ENCODE measurements at regions not wholly inside any gene's neighbourhood (a gene's known extent, or its start where the extent isn't known, plus 50 kb on each side); places are given as distances from the start of the nearest gene placed in this dataset.
"Not testable (repeated sequence)": the region's sequence is repeated elsewhere in the genome, so short reads cannot be mapped to it uniquely, and the experiment has no call there.

- no peak overlapping the region for H3K4me3 ChIP-seq (ENCODE audit: low read depth, low read length)
- no peak for DNase-seq (ENCODE audit: low read depth)
- TF ChIP-seq CTCF (IDR thresholded peaks at IDR 0.05; ENCODE audit: insufficient read depth, low read depth, low read length, missing control alignments), result no peak
Measured at GRCh38 chr4:131337936-131338335, 1811.2 kb upstream of the PCDH10 start.

GRCh38 chr4:131339137-131339536, 1810.0 kb upstream of the PCDH10 start:
- H3K4me3 ChIP-seq (ENCODE audit: low read depth, low read length), result no peak overlapping the region
- TF ChIP-seq CTCF (IDR thresholded peaks at IDR 0.05; ENCODE audit: insufficient read depth, low read depth, low read length, missing control alignments), result no peak
- DNase-seq (ENCODE audit: low read depth), result peak; percentile 11

GRCh38 chr4:131344761-131345160, 1804.3 kb upstream of the PCDH10 start:
- TF ChIP-seq CTCF (IDR thresholded peaks at IDR 0.05; ENCODE audit: insufficient read depth, low read depth, low read length, missing control alignments), result no peak
- no peak for DNase-seq (ENCODE audit: low read depth)

GRCh38 chr4:131347816-131348215, 1801.3 kb upstream of the PCDH10 start:
- DNase-seq (ENCODE audit: low read depth), result no peak
- H3K4me3 ChIP-seq (ENCODE audit: low read depth, low read length), result peak overlapping the region; percentile 32; the same call in 1 of the 2 replicates
- TF ChIP-seq CTCF (IDR thresholded peaks at IDR 0.05; ENCODE audit: insufficient read depth, low read depth, low read length, missing control alignments), result no peak

More at GRCh38 chr4:131344761-131345160, 1804.3 kb upstream of the PCDH10 start:
- H3K4me3 ChIP-seq (ENCODE audit: low read depth, low read length), result no peak overlapping the region

- TF ChIP-seq CTCF (IDR thresholded peaks at IDR 0.05; ENCODE audit: insufficient read depth, low read depth, low read length, missing control alignments), result no peak
- H3K4me3 ChIP-seq (ENCODE audit: low read depth, low read length), result peak overlapping the region; percentile 32; the same call in 1 of the 2 replicates
- DNase-seq (ENCODE audit: low read depth), result peak; percentile 78
Measured at GRCh38 chr4:131348263-131348662, 1800.8 kb upstream of the PCDH10 start.

GRCh38 chr4:131352371-131352770, 1796.7 kb upstream of the PCDH10 start:
- H3K4me3 ChIP-seq (ENCODE audit: low read depth, low read length); DNase-seq (ENCODE audit: low read depth): not testable (repeated sequence)

GRCh38 chr4:131366714-131367113, 1782.4 kb upstream of the PCDH10 start:
- TF ChIP-seq CTCF (IDR thresholded peaks at IDR 0.05; ENCODE audit: insufficient read depth, low read depth, low read length, missing control alignments), result no peak

More at GRCh38 chr4:131366714-131367113, 1782.4 kb upstream of the PCDH10 start:
- no peak for DNase-seq (ENCODE audit: low read depth)
- H3K4me3 ChIP-seq (ENCODE audit: low read depth, low read length), result no peak overlapping the region

Measured in GM12865 (cell line).